ENCODE measurements at regions not wholly inside any gene's neighbourhood (a gene's known extent, or its start where the extent isn't known, plus 50 kb on each side); places are given as distances from the start of the nearest gene placed in this dataset.
"Not testable (repeated sequence)": the region's sequence is repeated elsewhere in the genome, so short reads cannot be mapped to it uniquely, and the experiment has no call there.

- ChIA-PET POLR2A (no interaction called here), CTCF (no interaction called here)
Measured at GRCh38 chr3:35389907-35390306, 249.4 kb upstream of the ARPP21 start.

GRCh38 chr3:35392187-35392586 is 247.1 kb upstream of the ARPP21 start:
- CTCF ChIA-PET, result no interaction called here
- POLR2A ChIA-PET, result no interaction called here

- ChIA-PET CTCF (no interaction called here), POLR2A (no interaction called here)
Measured at GRCh38 chr3:35393901-35394799, 245.2 kb upstream of the ARPP21 start.

- POLR2A ChIA-PET, result no interaction called here
- CTCF ChIA-PET, result no interaction called here
Measured at GRCh38 chr3:35394905-35395304, 244.4 kb upstream of the ARPP21 start.

- CTCF ChIA-PET, result no interaction called here
- POLR2A ChIA-PET, result no interaction called here
Measured at GRCh38 chr3:35401671-35402070, 237.7 kb upstream of the ARPP21 start.

GRCh38 chr3:35404571-35404970 is 234.8 kb upstream of the ARPP21 start:
- POLR2A ChIA-PET, result no interaction called here
- CTCF ChIA-PET, result interaction anchor here (0.7 kb wide), 1 partner anchor 476 kb away, joined by 4 read pairs; no protein-coding TSS in a partner anchor

GRCh38 chr3:35408882-35409281 is 230.4 kb upstream of the ARPP21 start:
- ChIA-PET POLR2A (no interaction called here), CTCF (no interaction called here)

GRCh38 chr3:35409991-35410390 is 229.3 kb upstream of the ARPP21 start:
- CTCF ChIA-PET, result no interaction called here
- POLR2A ChIA-PET, result no interaction called here

- ChIA-PET POLR2A (no interaction called here), CTCF (no interaction called here)
Measured at GRCh38 chr3:35413483-35413882, 225.8 kb upstream of the ARPP21 start.

- ChIA-PET POLR2A (no interaction called here), CTCF (no interaction called here)
Measured at GRCh38 chr3:35417080-35417479, 222.2 kb upstream of the ARPP21 start.

GRCh38 chr3:35422101-35422500 is 217.2 kb upstream of the ARPP21 start:
- ChIA-PET POLR2A (no interaction called here), CTCF (no interaction called here)

- CTCF ChIA-PET, result no interaction called here
- POLR2A ChIA-PET, result no interaction called here
Measured at GRCh38 chr3:35422836-35423601, 216.3 kb upstream of the ARPP21 start.

- ChIA-PET CTCF (no interaction called here), POLR2A (no interaction called here)
Measured at GRCh38 chr3:35426366-35426958, 212.9 kb upstream of the ARPP21 start.

GRCh38 chr3:35437381-35437780 is 201.9 kb upstream of the ARPP21 start:
- ChIA-PET POLR2A (no interaction called here), CTCF (no interaction called here)

- ChIA-PET POLR2A (interaction anchor here (0.6 kb wide), 1 partner anchor 1837 kb away, joined by 8 read pairs; no protein-coding TSS in a partner anchor), CTCF (no interaction called here)
Measured at GRCh38 chr3:35438101-35438500, 201.2 kb upstream of the ARPP21 start.

- CTCF ChIA-PET, result no interaction called here
- POLR2A ChIA-PET, result no interaction called here
Measured at GRCh38 chr3:35439663-35440062, 199.7 kb upstream of the ARPP21 start.

GRCh38 chr3:35440826-35441225 is 198.5 kb upstream of the ARPP21 start:
- ChIA-PET POLR2A (no interaction called here), CTCF (no interaction called here)

- CTCF ChIA-PET, result no interaction called here
Measured at GRCh38 chr3:35446896-35447295, 192.4 kb upstream of the ARPP21 start.

GRCh38 chr3:35448121-35448520 is 191.2 kb upstream of the ARPP21 start:
- CTCF ChIA-PET, result no interaction called here

More at GRCh38 chr3:35446896-35447295, 192.4 kb upstream of the ARPP21 start:
- POLR2A ChIA-PET, result no interaction called here

GRCh38 chr3:35448681-35449080 is 190.6 kb upstream of the ARPP21 start:
- ChIA-PET CTCF (no interaction called here), POLR2A (no interaction called here)

More at GRCh38 chr3:35448121-35448520, 191.2 kb upstream of the ARPP21 start:
- POLR2A ChIA-PET, result no interaction called here

GRCh38 chr3:35454819-35455218 is 184.5 kb upstream of the ARPP21 start:
- CTCF ChIA-PET, POLR2A ChIA-PET: not testable (repeated sequence)
